ENCODE measurements at regions not wholly inside any gene's neighbourhood (a gene's known extent, or its start where the extent isn't known, plus 50 kb on each side); places are given as distances from the start of the nearest gene placed in this dataset.

DNA sequence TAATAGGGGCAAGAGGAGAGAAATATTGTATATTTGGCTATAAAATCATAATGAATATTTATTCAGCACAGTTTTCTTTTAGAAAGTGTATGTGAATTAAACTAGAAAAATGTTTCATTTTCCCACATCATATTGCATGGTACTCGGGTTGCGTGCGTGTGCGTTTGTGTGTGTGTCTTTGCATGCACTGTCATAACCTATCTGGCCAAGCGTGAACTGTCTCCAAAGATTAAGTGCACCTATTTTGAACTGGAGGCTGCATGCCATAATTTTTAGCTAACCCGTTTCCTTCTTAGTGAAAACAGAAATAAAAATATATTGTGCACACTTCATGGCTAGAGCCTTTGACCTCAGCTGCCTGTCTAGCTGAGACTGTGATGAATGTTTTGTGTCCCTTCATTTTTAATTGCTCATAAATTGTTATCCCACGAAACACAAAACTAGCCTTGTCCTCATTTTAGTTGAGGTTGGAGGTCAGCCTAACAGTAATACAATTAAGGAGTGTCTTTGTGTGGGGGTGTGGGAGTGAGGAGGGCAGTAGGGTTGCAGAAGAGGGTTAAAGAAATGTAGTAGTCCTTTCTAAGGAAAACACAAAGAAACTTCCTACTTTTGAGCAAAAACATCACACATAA is 336.1 kb upstream of the POU3F2 start:
- Mint-ChIP-seq H3K4me1 (ENCODE audit: low read depth) (no peaks in the 10 kb centered on the region), H3K36me3 (ENCODE audit: low read depth) (no peaks in the 10 kb centered on the region), H3K9me3 (no peaks in the 10 kb centered on the region), H3K4me3 (no peak overlapping the region), H3K27me3 (no peaks in the 10 kb centered on the region), H3K27ac (no peak overlapping the region)
- intact Hi-C loops (cut with micrococcal nuclease) = no loop called here

DNA sequence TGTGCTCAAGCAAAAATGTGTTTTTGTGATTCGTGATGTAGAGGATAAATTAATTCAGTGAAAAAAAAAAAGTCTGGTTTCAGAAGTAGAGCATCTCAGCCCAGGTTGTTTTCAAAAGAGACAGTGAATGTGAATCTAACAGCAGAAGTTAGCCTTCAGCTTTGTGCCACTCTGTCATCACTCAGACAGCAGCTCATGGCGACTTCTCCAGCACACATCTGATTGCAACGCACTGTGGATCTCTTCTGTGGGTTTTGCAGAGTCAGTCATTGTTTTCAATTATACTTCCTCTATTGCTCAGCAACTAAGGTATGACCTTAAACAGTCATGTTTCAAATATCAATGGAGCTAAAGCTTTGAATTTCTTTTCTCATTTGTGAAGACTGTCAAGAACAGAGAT is 335.5 kb upstream of the POU3F2 start:
- Mint-ChIP-seq H3K27ac (no peak overlapping the region), H3K27me3 (no peaks in the 10 kb centered on the region), H3K9me3 (no peaks in the 10 kb centered on the region), H3K4me1 (ENCODE audit: low read depth) (no peaks in the 10 kb centered on the region), H3K4me3 (no peak overlapping the region), H3K36me3 (ENCODE audit: low read depth) (no peaks in the 10 kb centered on the region)
- intact Hi-C loops (cut with micrococcal nuclease) = no loop called here

DNA sequence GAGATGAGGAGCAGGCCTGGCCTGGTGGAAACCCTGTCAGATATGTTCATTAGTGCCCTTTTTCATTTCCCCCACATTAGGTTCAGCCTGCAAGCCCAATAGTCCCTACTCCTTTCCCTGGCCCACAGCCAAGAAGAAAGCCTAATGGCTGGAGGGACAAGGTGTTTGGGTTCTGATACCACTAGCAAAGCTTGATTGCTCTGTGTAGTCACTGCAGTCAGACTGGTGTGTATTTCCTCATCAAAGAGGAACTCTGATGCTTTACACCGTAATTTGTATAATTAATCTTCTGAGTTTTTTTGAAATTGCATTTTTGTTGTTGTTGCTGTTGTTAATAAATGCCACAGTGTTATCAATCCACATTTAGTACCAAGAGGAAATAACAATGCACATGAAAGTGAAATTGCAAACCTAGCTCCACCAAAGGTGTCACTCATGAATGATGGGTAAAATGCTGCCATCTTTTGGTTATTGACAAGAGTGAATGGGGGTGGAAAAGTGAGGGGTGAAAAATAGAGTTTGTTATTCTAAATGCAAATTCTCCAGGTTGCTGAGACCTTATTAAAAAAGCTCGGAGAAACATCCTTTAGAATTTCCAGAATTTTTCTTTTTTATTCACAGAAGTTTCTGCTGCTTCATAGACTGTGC is 320.2 kb upstream of the POU3F2 start:
- Mint-ChIP-seq H3K4me3 (no peak overlapping the region), H3K27me3 (no peaks in the 10 kb centered on the region), H3K27ac (no peak overlapping the region), H3K9me3 (no peaks in the 10 kb centered on the region), H3K36me3 (ENCODE audit: low read depth) (no peaks in the 10 kb centered on the region), H3K4me1 (ENCODE audit: low read depth) (no peaks in the 10 kb centered on the region)
- intact Hi-C loops (cut with micrococcal nuclease) = no loop called here

DNA sequence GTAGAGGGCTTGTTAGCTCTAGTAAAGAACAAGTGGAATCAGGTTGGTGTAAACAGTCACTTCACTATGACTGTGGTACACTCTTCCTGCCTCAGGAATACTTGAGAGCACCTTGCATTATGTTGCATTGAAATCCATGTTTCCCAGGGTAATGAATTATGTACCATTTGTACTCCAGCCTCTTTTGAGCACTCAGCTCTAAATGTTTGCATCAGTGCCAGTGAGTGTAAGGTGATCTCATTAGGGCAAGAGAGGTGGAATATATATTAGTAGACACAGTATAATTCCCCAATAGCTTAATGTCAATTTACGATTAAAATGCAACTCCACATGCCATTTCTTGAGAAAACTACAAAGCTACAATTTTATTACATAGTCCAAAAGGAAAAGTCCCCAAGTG is 319.6 kb upstream of the POU3F2 start:
- intact Hi-C loops (cut with micrococcal nuclease) = no loop called here
- Mint-ChIP-seq H3K4me1 (ENCODE audit: low read depth) (no peaks in the 10 kb centered on the region), H3K27me3 (no peaks in the 10 kb centered on the region), H3K4me3 (no peak overlapping the region), H3K36me3 (ENCODE audit: low read depth) (no peaks in the 10 kb centered on the region), H3K27ac (no peak overlapping the region), H3K9me3 (no peaks in the 10 kb centered on the region)

DNA sequence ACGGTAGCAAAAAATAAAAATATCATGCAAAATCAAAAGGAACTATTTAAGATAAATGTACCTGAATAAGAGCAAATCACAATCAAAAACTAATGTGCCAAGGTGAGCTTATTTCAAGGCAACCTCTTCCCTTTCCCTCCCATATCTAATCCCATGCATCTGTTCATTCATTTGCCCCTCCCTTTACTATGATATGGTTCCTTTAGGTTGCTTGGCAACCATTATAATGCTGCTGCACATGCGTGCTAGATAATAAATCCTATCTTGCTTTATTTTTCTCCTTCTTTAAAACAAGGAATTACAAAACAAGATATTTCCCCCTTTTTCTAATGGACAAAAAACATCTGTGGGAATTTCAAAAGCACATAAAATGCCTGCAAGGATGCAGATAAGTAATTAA is 318.2 kb upstream of the POU3F2 start:
- no peaks in the 10 kb centered on the region for H3K9me3 Mint-ChIP-seq
- H3K36me3 Mint-ChIP-seq (ENCODE audit: low read depth) = no peaks in the 10 kb centered on the region
- no peaks in the 10 kb centered on the region for H3K27me3 Mint-ChIP-seq
- no peak overlapping the region for H3K4me3 Mint-ChIP-seq
- no peak overlapping the region for H3K27ac Mint-ChIP-seq
- no peaks in the 10 kb centered on the region for H3K4me1 Mint-ChIP-seq (ENCODE audit: low read depth)
- intact Hi-C loops (cut with micrococcal nuclease) = no loop called here

DNA sequence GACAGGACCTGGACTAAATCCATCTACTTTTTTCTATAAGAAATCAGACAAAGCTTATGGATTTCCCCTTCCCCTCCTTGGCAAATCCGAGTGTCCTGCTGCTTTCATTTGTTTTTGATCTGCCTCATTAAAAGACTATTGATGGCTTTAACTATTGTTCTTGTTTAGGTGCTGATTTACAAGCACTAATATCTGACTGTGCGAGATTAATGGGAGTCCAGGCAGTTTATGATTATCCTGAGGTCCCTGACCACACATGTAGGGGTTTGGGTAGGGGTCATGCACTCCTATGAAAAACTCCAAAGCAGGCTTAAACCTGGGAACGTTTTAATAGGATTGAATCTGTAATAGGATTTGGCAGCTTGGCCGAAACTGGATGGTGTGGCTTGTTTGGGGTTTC is 317.5 kb upstream of the POU3F2 start:
- Mint-ChIP-seq H3K27me3 (no peaks in the 10 kb centered on the region), H3K4me1 (ENCODE audit: low read depth) (no peaks in the 10 kb centered on the region)

DNA sequence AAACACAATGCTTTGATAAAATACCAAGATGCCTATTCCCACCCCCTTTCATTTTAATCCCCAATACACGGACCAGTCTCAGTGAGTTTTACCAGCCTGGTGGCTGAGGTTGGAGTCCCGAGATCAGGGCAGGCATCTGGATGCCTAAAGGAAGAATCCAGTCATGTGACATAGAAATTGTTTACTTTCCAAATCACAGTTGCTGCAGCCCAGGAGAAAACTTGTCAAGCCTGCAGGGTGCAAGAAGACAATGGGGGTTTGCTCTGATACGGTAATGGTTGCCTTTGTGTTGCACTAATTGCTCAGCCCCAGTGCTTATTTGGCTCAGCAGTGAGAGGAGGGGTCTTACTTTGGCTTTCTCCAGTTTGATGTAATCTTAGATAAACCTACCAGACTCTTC is 308.5 kb upstream of the POU3F2 start:
- Mint-ChIP-seq H3K27ac (no peak overlapping the region), H3K4me1 (ENCODE audit: low read depth) (no peaks in the 10 kb centered on the region), H3K27me3 (no peaks in the 10 kb centered on the region), H3K4me3 (no peak overlapping the region), H3K9me3 (no peaks in the 10 kb centered on the region), H3K36me3 (ENCODE audit: low read depth) (no peaks in the 10 kb centered on the region)
- intact Hi-C loops (cut with micrococcal nuclease) = no loop called here

More for the DNA sequence above, 317.5 kb upstream of the POU3F2 start:
- intact Hi-C loops (cut with micrococcal nuclease) = no loop called here
- Mint-ChIP-seq H3K4me3 (no peak overlapping the region), H3K9me3 (no peaks in the 10 kb centered on the region), H3K27ac (no peak overlapping the region), H3K36me3 (ENCODE audit: low read depth) (no peaks in the 10 kb centered on the region)

DNA sequence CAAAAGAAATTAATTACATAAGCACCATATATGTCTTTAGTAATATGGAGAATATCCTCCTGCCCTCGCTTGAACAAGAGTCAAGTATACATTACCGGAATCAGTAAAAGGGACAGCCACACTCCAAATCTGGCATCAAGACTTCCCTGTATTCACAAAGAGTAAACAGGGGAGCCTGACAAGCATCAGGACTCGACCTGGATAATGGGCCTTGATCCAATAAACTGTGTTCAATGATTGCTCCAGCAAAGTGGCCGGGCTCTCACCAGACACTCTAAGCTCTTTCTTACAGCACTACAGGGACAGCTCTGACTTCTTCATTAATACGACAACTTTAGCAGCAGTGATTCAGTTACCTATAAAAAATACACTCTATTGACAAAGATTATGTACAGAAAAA is 307.9 kb upstream of the POU3F2 start:
- intact Hi-C loops (cut with micrococcal nuclease) = no loop called here
- Mint-ChIP-seq H3K27me3 (no peaks in the 10 kb centered on the region), H3K36me3 (ENCODE audit: low read depth) (no peaks in the 10 kb centered on the region), H3K27ac (no peak overlapping the region), H3K4me1 (ENCODE audit: low read depth) (no peaks in the 10 kb centered on the region), H3K9me3 (no peaks in the 10 kb centered on the region), H3K4me3 (no peak overlapping the region)

DNA sequence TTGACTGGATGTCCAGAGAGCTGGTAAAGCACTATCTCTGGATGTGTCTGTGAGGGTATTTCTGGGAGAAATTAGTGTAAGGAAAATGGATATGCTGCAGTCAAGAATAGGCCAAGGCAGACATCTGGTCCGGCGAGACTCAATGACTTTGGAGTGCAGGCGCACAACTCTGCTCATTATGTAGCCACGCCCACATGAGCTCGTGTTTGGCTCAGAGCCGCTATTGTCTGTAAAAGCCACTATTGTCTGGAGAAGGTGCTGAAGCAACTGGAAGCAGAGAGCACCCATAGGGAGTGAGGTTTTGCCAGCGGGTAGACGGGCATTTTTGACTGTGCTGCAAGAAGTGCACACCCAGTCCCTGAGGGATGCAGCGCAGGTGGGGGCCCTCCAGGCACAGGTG is 305.0 kb upstream of the POU3F2 start:
- Mint-ChIP-seq H3K9me3 (no peaks in the 10 kb centered on the region), H3K4me3 (no peak overlapping the region), H3K27ac (no peak overlapping the region), H3K36me3 (ENCODE audit: low read depth) (no peaks in the 10 kb centered on the region), H3K27me3 (no peaks in the 10 kb centered on the region), H3K4me1 (ENCODE audit: low read depth) (no peaks in the 10 kb centered on the region)
- intact Hi-C loops (cut with micrococcal nuclease) = no loop called here

DNA sequence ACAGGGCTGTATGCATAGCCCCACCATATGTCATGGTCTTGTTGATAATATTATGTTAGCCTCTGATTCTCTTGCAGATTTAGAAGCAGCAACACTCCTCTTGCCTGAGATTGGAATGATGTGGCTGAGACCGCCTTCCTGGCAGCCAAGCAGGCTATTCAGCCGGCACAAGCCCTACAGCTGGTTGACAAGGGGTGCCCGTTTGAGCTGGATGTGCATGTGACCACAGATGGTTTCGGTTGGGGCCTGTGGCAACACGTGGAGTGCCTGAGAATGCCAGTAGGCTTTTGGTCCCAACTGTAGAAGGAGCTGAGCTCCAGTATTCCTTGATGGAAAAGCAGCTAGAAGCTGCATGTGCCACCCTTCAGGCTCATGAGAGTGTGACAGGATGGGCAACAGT is 303.6 kb upstream of the POU3F2 start:
- Mint-ChIP-seq H3K36me3 (ENCODE audit: low read depth) (no peaks in the 10 kb centered on the region), H3K27me3 (no peaks in the 10 kb centered on the region), H3K27ac (no peak overlapping the region), H3K9me3 (peaks cover 10% of the 10 kb centered on the region), H3K4me3 (no peak overlapping the region), H3K4me1 (ENCODE audit: low read depth) (no peaks in the 10 kb centered on the region)
- intact Hi-C loops (cut with micrococcal nuclease) = no loop called here

DNA sequence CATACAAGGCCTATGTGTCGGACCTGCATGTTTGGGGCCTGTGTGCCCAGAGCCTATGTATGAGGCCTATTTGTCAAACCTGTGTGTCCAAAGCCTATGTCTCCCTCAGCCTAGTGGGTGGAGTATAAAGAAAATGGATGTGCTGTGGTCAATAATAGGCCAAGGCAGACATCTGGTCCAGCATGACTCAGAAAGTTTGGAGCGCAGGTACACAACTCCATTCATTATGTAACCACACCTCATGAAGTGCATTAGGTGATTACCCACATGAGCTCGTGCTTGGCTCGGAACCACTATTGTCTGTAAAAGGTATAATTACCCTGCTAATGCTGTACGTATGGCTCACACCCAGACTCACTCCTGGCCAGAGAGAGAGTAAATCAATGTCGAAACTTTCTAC is 302.4 kb upstream of the POU3F2 start:
- Mint-ChIP-seq H3K27me3 (no peaks in the 10 kb centered on the region), H3K4me1 (ENCODE audit: low read depth) (no peaks in the 10 kb centered on the region), H3K4me3 (no peak overlapping the region), H3K9me3 (peaks cover 11% of the 10 kb centered on the region), H3K27ac (no peak overlapping the region), H3K36me3 (ENCODE audit: low read depth) (no peaks in the 10 kb centered on the region)
- intact Hi-C loops (cut with micrococcal nuclease) = no loop called here

DNA sequence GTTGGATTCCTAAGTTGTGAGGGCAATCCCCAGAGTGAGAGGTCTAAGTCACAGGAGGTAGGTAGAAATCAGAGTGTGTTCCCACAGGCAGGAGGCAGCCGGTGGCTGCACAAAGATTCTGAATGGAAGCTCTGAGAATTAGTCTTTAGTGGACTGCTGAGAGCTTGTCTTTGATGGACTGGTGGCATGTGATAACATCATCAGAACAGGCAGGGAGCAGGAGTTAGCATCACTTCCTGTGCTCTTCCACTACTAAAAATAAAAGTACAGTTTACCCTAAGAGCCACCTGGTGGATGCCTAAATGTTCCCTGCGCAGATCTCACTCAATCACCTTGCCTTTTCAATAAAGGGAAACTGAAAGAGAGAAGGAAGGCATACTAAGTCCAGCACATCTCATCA is 294.6 kb upstream of the POU3F2 start:
- H3K27ac Mint-ChIP-seq = no peak overlapping the region

DNA sequence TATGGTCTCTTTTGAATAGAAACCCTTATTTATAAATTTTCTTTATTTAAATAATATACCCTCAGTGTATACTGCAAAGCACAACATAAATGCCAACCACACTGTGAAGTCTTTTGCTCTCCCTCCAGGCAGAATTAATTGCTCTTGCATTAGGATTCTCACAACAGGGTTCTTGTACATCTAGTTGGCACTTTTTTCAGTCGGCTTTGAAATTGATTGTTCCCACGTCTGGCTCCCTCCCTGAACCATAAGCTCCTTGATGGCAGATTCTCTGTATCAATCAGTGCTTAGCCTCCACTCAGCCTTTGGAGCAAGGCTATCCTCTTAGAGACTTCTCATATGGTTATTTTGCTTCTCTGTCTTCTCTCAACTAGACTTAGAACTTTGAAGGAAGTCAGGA is 288.0 kb upstream of the POU3F2 start:
- Mint-ChIP-seq H3K27me3 (no peaks in the 10 kb centered on the region), H3K27ac (no peak overlapping the region), H3K36me3 (ENCODE audit: low read depth) (no peaks in the 10 kb centered on the region), H3K4me1 (ENCODE audit: low read depth) (no peaks in the 10 kb centered on the region), H3K9me3 (no peaks in the 10 kb centered on the region), H3K4me3 (no peak overlapping the region)
- intact Hi-C loops (cut with micrococcal nuclease) = no loop called here

More for the DNA sequence above, 294.6 kb upstream of the POU3F2 start:
- H3K27me3 Mint-ChIP-seq = no peaks in the 10 kb centered on the region
- intact Hi-C loops (cut with micrococcal nuclease) = no loop called here
- peaks cover 11% of the 10 kb centered on the region for H3K9me3 Mint-ChIP-seq
- no peaks in the 10 kb centered on the region for H3K4me1 Mint-ChIP-seq (ENCODE audit: low read depth)
- H3K4me3 Mint-ChIP-seq = no peak overlapping the region
- no peaks in the 10 kb centered on the region for H3K36me3 Mint-ChIP-seq (ENCODE audit: low read depth)

DNA sequence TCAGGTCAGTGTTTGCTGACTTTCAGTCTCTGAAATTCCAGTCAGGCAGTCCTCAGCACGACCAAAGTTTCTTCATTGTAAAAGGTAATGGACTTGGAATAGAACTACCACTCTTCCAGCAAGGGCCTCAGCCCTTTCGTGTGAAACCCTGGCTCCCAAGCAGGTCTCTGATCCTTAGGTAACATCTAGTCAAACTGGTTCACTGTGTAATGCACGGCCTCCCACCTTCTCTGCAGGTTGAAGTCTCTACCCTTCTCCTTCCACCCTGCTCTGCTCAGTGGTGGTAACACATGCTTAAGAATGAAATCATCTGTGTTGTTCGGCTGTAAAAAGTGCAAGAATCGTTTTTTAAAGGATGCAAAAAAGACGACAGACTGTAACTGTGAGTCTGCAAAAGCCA is 287.2 kb upstream of the POU3F2 start:
- no peak overlapping the region for H3K4me3 Mint-ChIP-seq
- no peaks in the 10 kb centered on the region for H3K9me3 Mint-ChIP-seq
- no peaks in the 10 kb centered on the region for H3K36me3 Mint-ChIP-seq (ENCODE audit: low read depth)
- no peaks in the 10 kb centered on the region for H3K4me1 Mint-ChIP-seq (ENCODE audit: low read depth)
- H3K27ac Mint-ChIP-seq = no peak overlapping the region
- intact Hi-C loops (cut with micrococcal nuclease) = no loop called here
- no peaks in the 10 kb centered on the region for H3K27me3 Mint-ChIP-seq

DNA sequence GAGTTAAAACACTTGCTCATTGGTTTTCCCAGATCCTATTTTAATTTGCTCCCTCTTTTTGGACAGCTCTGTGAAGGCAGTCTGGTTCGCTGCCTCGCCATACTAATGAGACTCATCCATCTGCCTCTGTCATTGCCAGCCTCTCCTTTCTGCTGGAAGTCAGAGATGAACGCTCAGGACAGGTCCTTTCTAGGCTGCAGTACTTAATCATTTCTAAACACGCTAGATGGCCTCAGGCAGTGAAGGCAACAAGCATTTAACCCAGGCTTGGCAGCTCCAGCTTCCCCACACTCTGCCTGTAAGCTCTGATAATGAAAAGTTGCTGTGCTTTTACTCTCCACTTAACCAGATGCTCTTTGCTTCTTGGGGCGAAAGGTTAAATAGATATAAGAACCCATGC is 286.7 kb upstream of the POU3F2 start:
- Mint-ChIP-seq H3K36me3 (ENCODE audit: low read depth) (no peaks in the 10 kb centered on the region), H3K27me3 (no peaks in the 10 kb centered on the region), H3K27ac (no peak overlapping the region), H3K4me1 (ENCODE audit: low read depth) (no peaks in the 10 kb centered on the region), H3K4me3 (no peak overlapping the region), H3K9me3 (no peaks in the 10 kb centered on the region)
- intact Hi-C loops (cut with micrococcal nuclease) = no loop called here
